HEK293T (cell line): ENCODE measurements at regions not wholly inside any gene's neighbourhood (a gene's known extent, or its start where the extent isn't known, plus 50 kb on each side); places are given as distances from the start of the nearest gene placed in this dataset.

Source experiments
- BHLHE40 ChIP-seq: fragments of 450-650 bp; IDR thresholded peaks from 2 replicates; pipeline ENCODE4 v1.6.1; 2016; ENCODE audit warnings: mild to moderate bottlenecking, moderate library complexity, borderline replicate concordance
- ELF4 ChIP-seq: fragments of 450-650 bp; IDR thresholded peaks from 2 replicates; pipeline ENCODE4 v1.6.1; 2017; ENCODE audit warnings: antibody characterized with exemption
- FOXA1 ChIP-seq: fragments of 450-650 bp; IDR thresholded peaks from 2 replicates; pipeline ENCODE4 v1.6.1; 2016; ENCODE audit warnings: mild to moderate bottlenecking
- FOXK2 ChIP-seq: fragments of 450-650 bp; IDR thresholded peaks from 2 replicates; pipeline ENCODE4 v1.6.1; 2016; ENCODE audit warnings: mild to moderate bottlenecking
- FOXM1 ChIP-seq: fragments of 450-650 bp; IDR thresholded peaks from 2 replicates; pipeline ENCODE4 v1.6.1; 2017; ENCODE audit warnings: mild to moderate bottlenecking, borderline replicate concordance
- HDGF ChIP-seq: fragments of 450-650 bp; IDR thresholded peaks from 2 replicates; pipeline ENCODE4 v1.6.1; 2017; ENCODE audit warnings: antibody characterized with exemption, borderline replicate concordance
- L3MBTL2 ChIP-seq: fragments of 450-650 bp; conservative IDR thresholded peaks from 2 replicates; pipeline ENCODE4 v1.6.1; 2016; ENCODE audit warnings: mild to moderate bottlenecking
- SP1 ChIP-seq: fragments of 450-650 bp; IDR thresholded peaks from 2 replicates; pipeline ENCODE4 v1.6.1; 2017
- SUZ12 ChIP-seq: fragments of 450-650 bp; IDR thresholded peaks from 2 replicates; pipeline ENCODE4 v1.6.1; 2016; ENCODE audit warnings: mild to moderate bottlenecking
- TF ChIP-seq, protein P1 (sequence below): fragments of 450-650 bp; IDR thresholded peaks from 2 replicates; pipeline ENCODE4 v1.6.1; 2016

DNA sequence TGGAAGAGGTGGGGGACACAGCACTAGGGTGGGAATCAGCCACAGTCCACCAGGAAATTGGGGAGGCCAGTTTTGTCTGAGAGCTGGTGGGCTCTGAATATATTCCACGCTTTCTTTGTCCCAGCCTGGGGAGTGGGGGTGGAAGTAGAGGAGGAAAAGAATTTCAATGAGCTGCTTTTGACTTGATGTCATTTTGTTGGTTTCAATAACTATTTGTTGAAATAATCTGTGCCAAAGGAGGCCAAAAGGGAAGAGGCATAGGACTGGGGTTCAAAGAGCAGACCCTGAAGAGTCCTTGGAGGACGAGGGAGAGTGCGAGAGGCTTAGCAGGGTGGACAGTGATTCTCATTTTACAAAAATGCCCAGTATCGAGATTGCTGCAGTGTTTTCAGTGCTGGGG lies 262.3 kb downstream of the SHQ1 start:
- TF ChIP-seq SUZ12 (no peak), HDGF (no peak), FOXA1 (no peak), FOXK2 (no peak), FOXM1 (no peak), ELF4 (no peak), BHLHE40 (no peak), SP1 (no peak), L3MBTL2 (no peak)
- TF ChIP-seq, protein P1, sequence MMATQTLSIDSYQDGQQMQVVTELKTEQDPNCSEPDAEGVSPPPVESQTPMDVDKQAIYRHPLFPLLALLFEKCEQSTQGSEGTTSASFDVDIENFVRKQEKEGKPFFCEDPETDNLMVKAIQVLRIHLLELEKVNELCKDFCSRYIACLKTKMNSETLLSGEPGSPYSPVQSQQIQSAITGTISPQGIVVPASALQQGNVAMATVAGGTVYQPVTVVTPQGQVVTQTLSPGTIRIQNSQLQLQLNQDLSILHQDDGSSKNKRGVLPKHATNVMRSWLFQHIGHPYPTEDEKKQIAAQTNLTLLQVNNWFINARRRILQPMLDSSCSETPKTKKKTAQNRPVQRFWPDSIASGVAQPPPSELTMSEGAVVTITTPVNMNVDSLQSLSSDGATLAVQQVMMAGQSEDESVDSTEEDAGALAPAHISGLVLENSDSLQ = no peak
